RWPE2 (cell line): ENCODE measurements at regions not wholly inside any gene's neighbourhood (a gene's known extent, or its start where the extent isn't known, plus 50 kb on each side); places are given as distances from the start of the nearest gene placed in this dataset.
"Not testable (repeated sequence)": the region's sequence is repeated elsewhere in the genome, so short reads cannot be mapped to it uniquely, and the experiment has no call there.

Source experiments
- ATAC-seq: fragments of 200-7000 bp; cut with Tn5 transposase; 3 replicates; pipeline ENCODE4 v1.9.1; 2021; ENCODE audit warnings: low read depth
- DNase-seq: peaks from one replicate; pipeline ENCODE4 v3.0.0-alpha.2; 2020; ENCODE audit warnings: low spot score
- H3K27ac ChIP-seq: fragments of 450-650 bp; 2 replicates; pipeline ENCODE4 v1.5.1; 2017; ENCODE audit warnings: mild to moderate bottlenecking; ENCODE audit not compliant: poor library complexity, severe bottlenecking
- H3K27me3 ChIP-seq: fragments of 250-450 bp; sonication (Bioruptor Pico); 2 replicates; pipeline ENCODE4 v1.5.1; 2021; ENCODE audit warnings: mild to moderate bottlenecking, moderate library complexity; ENCODE audit not compliant: insufficient read depth, poor library complexity, severe bottlenecking
- H3K36me3 ChIP-seq: fragments of 250-450 bp; sonication (Bioruptor Pico); 2 replicates; pipeline ENCODE4 v1.5.1; 2020; ENCODE audit warnings: low read depth, mild to moderate bottlenecking, moderate library complexity
- H3K4me1 ChIP-seq: fragments of 250-450 bp; sonication (Bioruptor Pico); 2 replicates; pipeline ENCODE4 v1.5.1; 2021; ENCODE audit warnings: mild to moderate bottlenecking, moderate library complexity; ENCODE audit not compliant: insufficient read depth, poor library complexity, severe bottlenecking
- H3K4me3 ChIP-seq: fragments of 250-450 bp; sonication (Bioruptor Pico); 2 replicates; pipeline ENCODE4 v1.5.1; 2021; ENCODE audit warnings: mild to moderate bottlenecking, moderate library complexity; ENCODE audit not compliant: severe bottlenecking
- H3K9me3 ChIP-seq: fragments of 250-450 bp; sonication (Bioruptor Pico); 2 replicates; pipeline ENCODE4 v1.5.1; 2021; ENCODE audit warnings: mild to moderate bottlenecking, moderate library complexity; ENCODE audit not compliant: severe bottlenecking
- TF ChIP-seq, protein P1 (sequence below): fragments of 450-650 bp; IDR thresholded peaks from one replicate; pipeline ENCODE4 v1.5.1; 2017; ENCODE audit warnings: mild to moderate bottlenecking, moderate library complexity; ENCODE audit not compliant: poor library complexity, severe bottlenecking

DNA sequence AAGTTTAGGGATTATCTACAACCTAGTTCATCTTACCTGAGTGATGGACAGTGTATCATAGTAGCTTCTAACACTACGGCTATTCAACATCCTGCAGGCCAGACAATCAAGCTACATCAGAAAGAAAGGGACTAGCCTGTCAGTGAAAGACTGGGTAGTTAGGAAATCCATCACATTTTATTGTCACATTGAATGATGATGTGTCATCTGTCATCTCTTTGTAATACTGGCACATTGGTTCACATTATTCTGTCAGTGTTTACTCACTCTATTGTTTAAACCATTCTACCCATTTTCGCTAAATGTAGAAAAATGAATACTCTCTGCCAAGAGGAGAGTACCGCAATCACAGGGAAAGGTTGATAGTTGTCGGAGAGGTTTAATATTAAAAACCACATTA is 1155.8 kb downstream of the TUSC7 start:
- TF ChIP-seq, protein P1, sequence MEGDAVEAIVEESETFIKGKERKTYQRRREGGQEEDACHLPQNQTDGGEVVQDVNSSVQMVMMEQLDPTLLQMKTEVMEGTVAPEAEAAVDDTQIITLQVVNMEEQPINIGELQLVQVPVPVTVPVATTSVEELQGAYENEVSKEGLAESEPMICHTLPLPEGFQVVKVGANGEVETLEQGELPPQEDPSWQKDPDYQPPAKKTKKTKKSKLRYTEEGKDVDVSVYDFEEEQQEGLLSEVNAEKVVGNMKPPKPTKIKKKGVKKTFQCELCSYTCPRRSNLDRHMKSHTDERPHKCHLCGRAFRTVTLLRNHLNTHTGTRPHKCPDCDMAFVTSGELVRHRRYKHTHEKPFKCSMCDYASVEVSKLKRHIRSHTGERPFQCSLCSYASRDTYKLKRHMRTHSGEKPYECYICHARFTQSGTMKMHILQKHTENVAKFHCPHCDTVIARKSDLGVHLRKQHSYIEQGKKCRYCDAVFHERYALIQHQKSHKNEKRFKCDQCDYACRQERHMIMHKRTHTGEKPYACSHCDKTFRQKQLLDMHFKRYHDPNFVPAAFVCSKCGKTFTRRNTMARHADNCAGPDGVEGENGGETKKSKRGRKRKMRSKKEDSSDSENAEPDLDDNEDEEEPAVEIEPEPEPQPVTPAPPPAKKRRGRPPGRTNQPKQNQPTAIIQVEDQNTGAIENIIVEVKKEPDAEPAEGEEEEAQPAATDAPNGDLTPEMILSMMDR: no peak
- no peak for ATAC-seq

DNA sequence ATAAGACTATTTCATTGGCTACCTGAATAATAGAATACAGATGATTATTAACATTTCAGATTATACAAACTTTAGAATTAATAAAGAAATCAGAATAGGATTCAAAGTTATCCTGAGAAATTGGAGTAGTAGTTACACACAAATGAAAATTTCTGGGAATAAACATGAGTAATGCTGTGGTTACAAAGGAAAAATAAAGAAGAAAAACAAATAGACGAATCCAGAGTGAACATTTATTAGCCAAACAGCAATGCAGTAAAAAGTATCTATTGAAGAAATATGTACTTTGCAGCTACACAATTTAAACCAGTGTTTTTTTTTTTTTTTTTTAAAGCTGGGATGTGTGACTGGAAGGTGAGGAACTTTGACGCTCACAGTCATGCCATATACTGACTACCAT is 1159.2 kb downstream of the TUSC7 start:
- no peaks in the 10 kb centered on the region for H3K27me3 ChIP-seq
- DNase-seq (no peak), ATAC-seq (no peak)
- no peaks in the 10 kb centered on the region for H3K36me3 ChIP-seq
- H3K27ac ChIP-seq: no peak overlapping the region
- H3K4me3 ChIP-seq: no peak overlapping the region
- TF ChIP-seq, protein P1: no peak
- H3K9me3 ChIP-seq: no peaks in the 10 kb centered on the region
- H3K4me1 ChIP-seq: no peaks in the 10 kb centered on the region

More for the DNA sequence above, 1155.8 kb downstream of the TUSC7 start:
- Histone ChIP-seq H3K27ac (no peak overlapping the region), H3K4me3 (no peak overlapping the region), H3K36me3 (no peaks in the 10 kb centered on the region), H3K4me1 (no peaks in the 10 kb centered on the region), H3K27me3 (no peaks in the 10 kb centered on the region), H3K9me3 (no peaks in the 10 kb centered on the region)
- no peak for DNase-seq

- Histone ChIP-seq H3K4me1 (no peaks in the 10 kb centered on the region), H3K4me3 (no peak overlapping the region), H3K27me3 (no peaks in the 10 kb centered on the region), H3K27ac (no peak overlapping the region), H3K36me3 (no peaks in the 10 kb centered on the region), H3K9me3 (no peaks in the 10 kb centered on the region)
- ATAC-seq: no peak
- TF ChIP-seq, protein P1: no peak
- no peak for DNase-seq
These were observed 1162.4 kb downstream of the TUSC7 start for GRCh38 chr3:117871934-117872333.

GRCh38 chr3:117872594-117873248 is 1161.9 kb downstream of the IGSF11 start:
- H3K27ac ChIP-seq, H3K9me3 ChIP-seq, H3K4me1 ChIP-seq, H3K4me3 ChIP-seq, H3K36me3 ChIP-seq, DNase-seq, ATAC-seq, H3K27me3 ChIP-seq: not testable (repeated sequence)

GRCh38 chr3:117873249-117873600 is 1161.4 kb downstream of the IGSF11 start:
- TF ChIP-seq, protein P1: no peak
- H3K9me3 ChIP-seq: no peaks in the 10 kb centered on the region
- H3K27me3 ChIP-seq: no peaks in the 10 kb centered on the region
- DNase-seq (no peak), ATAC-seq (no peak)
- no peak overlapping the region for H3K4me3 ChIP-seq
- H3K27ac ChIP-seq: no peak overlapping the region
- H3K36me3 ChIP-seq: no peaks in the 10 kb centered on the region
- H3K4me1 ChIP-seq: no peaks in the 10 kb centered on the region
